H9 (cell line): ENCODE measurements at regions not wholly inside any gene's neighbourhood (a gene's known extent, or its start where the extent isn't known, plus 50 kb on each side); places are given as distances from the start of the nearest gene placed in this dataset.
A peak's percentile ranks its signal among the peaks of the same experiment; 100 is the strongest.
"Not testable (repeated sequence)": the region's sequence is repeated elsewhere in the genome, so short reads cannot be mapped to it uniquely, and the experiment has no call there.

Source experiments
- DNase-seq: peaks from one replicate; pipeline ENCODE4 v3.0.0-alpha.2; 2017
- H2AFZ ChIP-seq: one replicate; pipeline ENCODE4 v1.6.1; 2013; ENCODE audit warnings: mild to moderate bottlenecking, low read length, control low read depth, moderate library complexity
- H2AK5ac ChIP-seq: 2 replicates; pipeline ENCODE4 v1.6.1; 2013; ENCODE audit warnings: low read length, control low read depth, mixed read lengths; ENCODE audit not compliant: insufficient read length
- H2BK120ac ChIP-seq: one replicate; pipeline ENCODE4 v1.6.1; 2013; ENCODE audit warnings: low read depth, mild to moderate bottlenecking, low read length, control low read depth, inconsistent platforms; ENCODE audit not compliant: poor library complexity, severe bottlenecking
- H2BK12ac ChIP-seq: 2 replicates; pipeline ENCODE4 v1.6.1; 2013; ENCODE audit warnings: low read length, control low read depth, mixed read lengths, low read depth; ENCODE audit not compliant: insufficient read length
- H2BK15ac ChIP-seq: 2 replicates; pipeline ENCODE4 v1.6.1; 2013; ENCODE audit warnings: low read depth, low read length, control low read depth
- H2BK20ac ChIP-seq: one replicate; pipeline ENCODE4 v1.6.1; 2013; ENCODE audit warnings: low read depth, mild to moderate bottlenecking, low read length, control low read depth, inconsistent platforms; ENCODE audit not compliant: poor library complexity, severe bottlenecking
- H2BK5ac ChIP-seq: 2 replicates; pipeline ENCODE4 v1.6.1; 2013; ENCODE audit warnings: low read length, control low read depth, mixed read lengths; ENCODE audit not compliant: insufficient read length
- H3K14ac ChIP-seq: 2 replicates; pipeline ENCODE4 v1.6.1; 2013; ENCODE audit warnings: low read length, control low read depth; ENCODE audit not compliant: insufficient read depth
- H3K18ac ChIP-seq: 2 replicates; pipeline ENCODE4 v1.6.1; 2013; ENCODE audit warnings: low read depth, mild to moderate bottlenecking, mixed read lengths, low read length, control low read depth; ENCODE audit not compliant: insufficient read length
- H3K23ac ChIP-seq: 2 replicates; pipeline ENCODE4 v1.6.1; 2013; ENCODE audit warnings: low read length, control low read depth, mixed read lengths, low read depth; ENCODE audit not compliant: insufficient read length
- H3K23me2 ChIP-seq: 2 replicates; pipeline ENCODE4 v1.6.1; 2013; ENCODE audit warnings: low read depth, mild to moderate bottlenecking, mixed read lengths, low read length, control low read depth; ENCODE audit not compliant: insufficient read length, poor library complexity, severe bottlenecking
- H3K27ac ChIP-seq: 2 replicates; pipeline ENCODE4 v1.5.1; 2013; ENCODE audit warnings: low read length, control low read depth, mixed read lengths, low read depth; ENCODE audit not compliant: insufficient read length
- H3K27me3 ChIP-seq: 2 replicates; pipeline ENCODE4 v1.6.1; 2013; ENCODE audit warnings: low read length, control low read depth, inconsistent platforms; ENCODE audit not compliant: insufficient read depth
- H3K4ac ChIP-seq: 2 replicates; pipeline ENCODE4 v1.6.1; 2013; ENCODE audit warnings: low read depth, mild to moderate bottlenecking, control low read depth, inconsistent platforms, low read length, moderate library complexity
- H3K4me1 ChIP-seq: 2 replicates; pipeline ENCODE4 v1.6.1; 2013; ENCODE audit warnings: low read length, control low read depth, inconsistent platforms; ENCODE audit not compliant: insufficient read depth
- H3K4me2 ChIP-seq: 2 replicates; pipeline ENCODE4 v1.6.1; 2013; ENCODE audit warnings: low read length, control low read depth, mixed read lengths; ENCODE audit not compliant: insufficient read length, insufficient read depth
- H3K56ac ChIP-seq: 2 replicates; pipeline ENCODE4 v1.6.1; 2013; ENCODE audit warnings: low read depth, mild to moderate bottlenecking, mixed read lengths, low read length, control low read depth; ENCODE audit not compliant: insufficient read length
- H3K79me1 ChIP-seq: 2 replicates; pipeline ENCODE4 v1.6.1; 2013; ENCODE audit warnings: low read depth, mild to moderate bottlenecking, moderate library complexity, low read length, control low read depth, inconsistent platforms; ENCODE audit not compliant: insufficient read depth, poor library complexity, severe bottlenecking
- H3K79me2 ChIP-seq: 2 replicates; pipeline ENCODE4 v1.6.1; 2013; ENCODE audit warnings: low read length, control low read depth, inconsistent platforms; ENCODE audit not compliant: insufficient read depth
- H3K9ac ChIP-seq: 2 replicates; pipeline ENCODE4 v1.6.1; 2013; ENCODE audit warnings: low read length, control low read depth, mixed read lengths; ENCODE audit not compliant: insufficient read length; ENCODE audit errors: extremely low read depth
- H3K9me3 ChIP-seq: one replicate; pipeline ENCODE4 v1.6.1; 2013; ENCODE audit warnings: low read depth, low read length, inconsistent platforms; ENCODE audit not compliant: control insufficient read depth
- H3T11ph ChIP-seq: one replicate; pipeline ENCODE4 v1.6.1; 2013; ENCODE audit warnings: mild to moderate bottlenecking, low read length, control low read depth, inconsistent platforms
- H4K20me1 ChIP-seq: one replicate; pipeline ENCODE4 v1.6.1; 2013; ENCODE audit not compliant: control insufficient read depth, insufficient read length, insufficient read depth
- H4K5ac ChIP-seq: 2 replicates; pipeline ENCODE4 v1.6.1; 2013; ENCODE audit warnings: low read depth, mild to moderate bottlenecking, mixed read lengths, low read length, control low read depth; ENCODE audit not compliant: insufficient read length
- H4K8ac ChIP-seq: replicated peaks from 2 replicates; pipeline ENCODE4 v1.6.1; 2013; ENCODE audit warnings: low read length, control low read depth, mixed read lengths, low read depth; ENCODE audit not compliant: insufficient read length
- H4K91ac ChIP-seq: 2 replicates; pipeline ENCODE4 v1.6.1; 2013; ENCODE audit warnings: low read depth, mild to moderate bottlenecking, moderate library complexity, mixed read lengths, low read length, control low read depth; ENCODE audit not compliant: insufficient read length
- H3K27ac Mint-ChIP-seq, 3 experiments: 2 replicates in 2 of 3; 3 replicates in 1 of 3; pipeline ENCODE4 v1.8.0; 2020 to 2021; ENCODE audit warnings: mixed read lengths in 3 of 3, mild to moderate bottlenecking in 1 of 3, moderate library complexity in 1 of 3
- H3K27me3 Mint-ChIP-seq: 2 replicates; pipeline ENCODE4 v1.8.0; 2021; ENCODE audit warnings: low read depth, mild to moderate bottlenecking, moderate library complexity, mixed read lengths
- H3K36me3 Mint-ChIP-seq, 3 experiments: 2 replicates in 2 of 3; 3 replicates in 1 of 3; pipeline ENCODE4 v1.8.0; 2020 to 2021; ENCODE audit warnings: low read depth in 3 of 3, mixed read lengths in 3 of 3; ENCODE audit not compliant: insufficient read depth in 1 of 3
- H3K4me1 Mint-ChIP-seq, 2 experiments: 2 replicates each; pipeline ENCODE4 v1.8.0; 2020; ENCODE audit warnings: mixed read lengths in 2 of 2
- H3K4me3 Mint-ChIP-seq, 2 experiments: 2 replicates in 1 of 2; 3 replicates in 1 of 2; pipeline ENCODE4 v1.8.0; 2020 to 2021; ENCODE audit warnings: mild to moderate bottlenecking in 2 of 2, mixed read lengths in 2 of 2, moderate library complexity in 1 of 2
- H3K9me3 Mint-ChIP-seq, 2 experiments: 2 replicates in 1 of 2; 3 replicates in 1 of 2; pipeline ENCODE4 v1.8.0; 2020; ENCODE audit warnings: mild to moderate bottlenecking in 2 of 2, mixed read lengths in 2 of 2, moderate library complexity in 1 of 2
- WGBS: extraction: QIAGEN DNeasy Blood & Tissue Kit; methylation state at CpG from one replicate; pipeline ENCODE4 v1.1.7; 2013; ENCODE audit warnings: missing lambda C conversion rate, low lambda C conversion rate, mixed read lengths; ENCODE audit not compliant: insufficient read length; ENCODE audit errors: extremely low coverage; 5-methylcytosine and 5-hydroxymethylcytosine counted together

DNA sequence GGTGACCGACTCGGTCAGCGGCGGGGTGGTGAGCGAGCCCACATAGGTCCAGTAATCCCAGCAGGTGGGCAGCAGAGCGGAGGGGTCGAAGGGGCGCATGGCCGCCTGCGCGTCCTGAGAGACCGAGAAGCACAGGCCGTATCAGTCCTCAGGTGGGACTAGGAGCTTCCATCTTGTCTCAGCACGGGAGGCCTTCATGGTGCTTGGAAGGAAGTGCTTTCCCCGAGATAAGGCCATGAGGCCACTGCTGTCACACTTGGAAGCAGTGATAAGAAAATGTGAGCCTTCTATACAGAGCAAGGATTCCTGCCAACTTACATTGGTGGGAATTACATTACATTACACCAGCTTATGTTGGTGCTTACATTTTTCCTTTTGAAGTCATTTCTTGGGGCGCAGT lies 62.6 kb upstream of the METTL9 start:
- H4K5ac ChIP-seq, H2AK5ac ChIP-seq, H3K14ac ChIP-seq, H2BK120ac ChIP-seq, DNase-seq, H4K20me1 ChIP-seq, H3K4me1 Mint-ChIP-seq, H2BK5ac ChIP-seq, H3K9me3 ChIP-seq, H3K4me1 ChIP-seq, H3K27ac ChIP-seq, H3K23ac ChIP-seq, H3T11ph ChIP-seq, H3K56ac ChIP-seq, H4K8ac ChIP-seq, H3K18ac ChIP-seq, H3K27me3 Mint-ChIP-seq, H3K9me3 Mint-ChIP-seq, H3K79me1 ChIP-seq, H3K36me3 Mint-ChIP-seq, H3K9ac ChIP-seq, H2BK20ac ChIP-seq, H2BK15ac ChIP-seq, H4K91ac ChIP-seq, H3K27ac Mint-ChIP-seq, H2BK12ac ChIP-seq, H3K27me3 ChIP-seq, H3K4ac ChIP-seq, H3K23me2 ChIP-seq, H3K4me2 ChIP-seq, H2AFZ ChIP-seq, H3K79me2 ChIP-seq, H3K4me3 Mint-ChIP-seq: not testable (repeated sequence)
- no CpG with 5 or more reads among the region's 16 CpGs for WGBS

GRCh38 chr16:21537598-21537997 lies 61.8 kb upstream of the METTL9 start:
- not testable (repeated sequence) for H3K4me1 ChIP-seq, H3T11ph ChIP-seq, H2BK12ac ChIP-seq, H3K36me3 Mint-ChIP-seq, H3K79me2 ChIP-seq, H3K9ac ChIP-seq, H3K27ac ChIP-seq, H3K4ac ChIP-seq, H4K91ac ChIP-seq, H3K27me3 ChIP-seq, H3K14ac ChIP-seq, H3K9me3 Mint-ChIP-seq, H3K18ac ChIP-seq, H3K4me1 Mint-ChIP-seq, H3K56ac ChIP-seq, H2AK5ac ChIP-seq, H4K8ac ChIP-seq, H3K27me3 Mint-ChIP-seq, H2BK120ac ChIP-seq, H3K79me1 ChIP-seq, DNase-seq, H3K9me3 ChIP-seq, H3K23me2 ChIP-seq, H3K23ac ChIP-seq, H2AFZ ChIP-seq, H2BK15ac ChIP-seq, H4K5ac ChIP-seq, H2BK5ac ChIP-seq, H3K4me2 ChIP-seq, H3K27ac Mint-ChIP-seq, H4K20me1 ChIP-seq, H2BK20ac ChIP-seq
- H3K4me3 Mint-ChIP-seq: 0 out of 5 replicates have a peak overlapping the region, but pooled peaks of 1 of the 2 experiments have one; percentile 16
- WGBS: no CpG with 5 or more reads among the region's 8 CpGs
